HFFc6 (cell line): ENCODE measurements at regions not wholly inside any gene's neighbourhood (a gene's known extent, or its start where the extent isn't known, plus 50 kb on each side); places are given as distances from the start of the nearest gene placed in this dataset.

ENCODE experiments used
- DNase-seq: peaks from one replicate; pipeline ENCODE4 v3.0.0-alpha.2; 2018
- H3K27ac Mint-ChIP-seq: 2 replicates; pipeline ENCODE4 v1.8.0; 2020; ENCODE audit warnings: mild to moderate bottlenecking, mixed read lengths
- H3K27me3 Mint-ChIP-seq: 2 replicates; pipeline ENCODE4 v1.8.0; 2021; ENCODE audit warnings: mild to moderate bottlenecking, moderate library complexity, mixed read lengths; ENCODE audit not compliant: insufficient read depth
- H3K36me3 Mint-ChIP-seq: 2 replicates; pipeline ENCODE4 v1.8.0; 2021; ENCODE audit warnings: low read depth, mixed read lengths
- H3K4me1 Mint-ChIP-seq: 2 replicates; pipeline ENCODE4 v1.8.0; 2020; ENCODE audit warnings: low read depth, mixed read lengths
- H3K4me3 Mint-ChIP-seq: 2 replicates; pipeline ENCODE4 v1.8.0; 2020; ENCODE audit warnings: mild to moderate bottlenecking, moderate library complexity, mixed read lengths
- H3K9me3 Mint-ChIP-seq: 2 replicates; pipeline ENCODE4 v1.8.0; 2020; ENCODE audit warnings: mild to moderate bottlenecking, mixed read lengths
- TF ChIP-seq, protein P1 (sequence below): fragments of 200-600 bp; sonication (generic); IDR thresholded peaks from 2 replicates; pipeline ENCODE4 v1.5.0; 2021; ENCODE audit warnings: antibody characterized with exemption, mild to moderate bottlenecking

GRCh38 chr6:37114612-37115011 is 55.3 kb upstream of the PIM1 start:
- no peaks in the 10 kb centered on the region for H3K9me3 Mint-ChIP-seq
- no peak overlapping the region for H3K27ac Mint-ChIP-seq

GRCh38 chr6:37115236-37115895 is 54.6 kb upstream of the PIM1 start:
- Mint-ChIP-seq H3K4me3 (no peak overlapping the region), H3K9me3 (no peaks in the 10 kb centered on the region), H3K27me3 (peaks cover 3% of the 10 kb centered on the region), H3K36me3 (no peaks in the 10 kb centered on the region), H3K4me1 (peaks cover 9% of the 10 kb centered on the region), H3K27ac (no peak overlapping the region)
- DNase-seq: no peak
- TF ChIP-seq, protein P1, sequence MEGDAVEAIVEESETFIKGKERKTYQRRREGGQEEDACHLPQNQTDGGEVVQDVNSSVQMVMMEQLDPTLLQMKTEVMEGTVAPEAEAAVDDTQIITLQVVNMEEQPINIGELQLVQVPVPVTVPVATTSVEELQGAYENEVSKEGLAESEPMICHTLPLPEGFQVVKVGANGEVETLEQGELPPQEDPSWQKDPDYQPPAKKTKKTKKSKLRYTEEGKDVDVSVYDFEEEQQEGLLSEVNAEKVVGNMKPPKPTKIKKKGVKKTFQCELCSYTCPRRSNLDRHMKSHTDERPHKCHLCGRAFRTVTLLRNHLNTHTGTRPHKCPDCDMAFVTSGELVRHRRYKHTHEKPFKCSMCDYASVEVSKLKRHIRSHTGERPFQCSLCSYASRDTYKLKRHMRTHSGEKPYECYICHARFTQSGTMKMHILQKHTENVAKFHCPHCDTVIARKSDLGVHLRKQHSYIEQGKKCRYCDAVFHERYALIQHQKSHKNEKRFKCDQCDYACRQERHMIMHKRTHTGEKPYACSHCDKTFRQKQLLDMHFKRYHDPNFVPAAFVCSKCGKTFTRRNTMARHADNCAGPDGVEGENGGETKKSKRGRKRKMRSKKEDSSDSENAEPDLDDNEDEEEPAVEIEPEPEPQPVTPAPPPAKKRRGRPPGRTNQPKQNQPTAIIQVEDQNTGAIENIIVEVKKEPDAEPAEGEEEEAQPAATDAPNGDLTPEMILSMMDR: no peak

More at GRCh38 chr6:37114612-37115011, 55.3 kb upstream of the PIM1 start:
- DNase-seq: no peak
- Mint-ChIP-seq H3K27me3 (peaks cover 3% of the 10 kb centered on the region), H3K4me3 (no peak overlapping the region), H3K36me3 (no peaks in the 10 kb centered on the region), H3K4me1 (peaks cover 13% of the 10 kb centered on the region)
- TF ChIP-seq, protein P1: no peak

- Mint-ChIP-seq H3K4me3 (no peak overlapping the region), H3K36me3 (no peaks in the 10 kb centered on the region), H3K27me3 (peaks cover 5% of the 10 kb centered on the region), H3K4me1 (peaks cover 4% of the 10 kb centered on the region; the same call in 1 of the 2 replicates), H3K9me3 (no peaks in the 10 kb centered on the region), H3K27ac (no peak overlapping the region)
- TF ChIP-seq, protein P1: no peak
- DNase-seq: no peak
Measured at GRCh38 chr6:37116326-37116725, 53.6 kb upstream of the PIM1 start.

- Mint-ChIP-seq H3K36me3 (no peaks in the 10 kb centered on the region), H3K9me3 (no peaks in the 10 kb centered on the region), H3K27ac (no peak overlapping the region), H3K4me1 (peaks cover 16% of the 10 kb centered on the region), H3K4me3 (no peak overlapping the region), H3K27me3 (peaks cover 2% of the 10 kb centered on the region; the same call in 1 of the 2 replicates)
- DNase-seq: no peak
- TF ChIP-seq, protein P1: no peak
Measured at GRCh38 chr6:37119387-37119886, 50.5 kb upstream of the PIM1 start.
